Transverse colon (tissue), 4 donors: ENCODE measurements at regions not wholly inside any gene's neighbourhood (a gene's known extent, or its start where the extent isn't known, plus 50 kb on each side); places are given as distances from the start of the nearest gene placed in this dataset.
"Not testable (repeated sequence)": the region's sequence is repeated elsewhere in the genome, so short reads cannot be mapped to it uniquely, and the experiment has no call there.

ENCODE experiments used
- DNase-seq: peaks from one replicate; pipeline ENCODE4 v3.0.0-alpha.2; 2019
- H3K27ac ChIP-seq, 4 donors: fragments of 200-600 bp; sonication (generic); 2 replicates each; pipeline ENCODE4 v1.5.1; 2016 to 2018; ENCODE audit warnings: inconsistent platforms in 4 of 4
- H3K27me3 ChIP-seq: fragments of 200-600 bp; sonication (generic); 2 replicates; pipeline ENCODE4 v1.5.1; 2017; ENCODE audit warnings: inconsistent platforms
- H3K36me3 ChIP-seq, 4 donors: fragments of 200-600 bp; sonication (generic); 2 replicates each; pipeline ENCODE4 v1.5.1; 2017 to 2019; ENCODE audit warnings: inconsistent platforms in 4 of 4
- H3K4me1 ChIP-seq, 4 donors: fragments of 200-600 bp; sonication (generic); 2 replicates each; pipeline ENCODE4 v1.5.1; 2017 to 2020; ENCODE audit warnings: inconsistent platforms in 4 of 4
- H3K4me3 ChIP-seq, 4 donors: fragments of 200-600 bp; sonication (generic); 1 replicate in 1 of 4; 2 replicates in 3 of 4; pipeline versions ENCODE4 v1.5.1 to v1.6.1; 2017 to 2019; ENCODE audit warnings: inconsistent platforms in 4 of 4
- H3K9me3 ChIP-seq, 2 donors: fragments of 200-600 bp; sonication (generic); 2 replicates each; pipeline ENCODE4 v1.5.1; 2017 to 2019; ENCODE audit warnings: inconsistent platforms in 2 of 2
- CTCF ChIP-seq, 5 experiments: fragments of 200-600 bp in 3 of 5; fragments of 450-650 bp in 2 of 5; sonication (generic) in 3 of 5; IDR thresholded peaks; 1 replicate in 2 of 5; 2 replicates in 3 of 5; pipeline ENCODE4 v1.5.1; 2016 to 2017; ENCODE audit warnings: antibody characterized with exemption in 5 of 5, inconsistent platforms in 3 of 5, mild to moderate bottlenecking in 2 of 5, moderate library complexity in 1 of 5
- EP300 ChIP-seq: sonication (generic); formaldehyde crosslinking; IDR thresholded peaks from one replicate; pipeline ENCODE4 v1.6.1; 2017; ENCODE audit warnings: antibody characterized with exemption, low read depth
- POLR2A ChIP-seq: fragments of 450-650 bp; IDR thresholded peaks from one replicate; pipeline ENCODE4 v1.6.1; 2016; ENCODE audit warnings: antibody characterized with exemption, mild to moderate bottlenecking, moderate library complexity
- POLR2AphosphoS5 ChIP-seq, 3 donors: sonication (generic); formaldehyde crosslinking; IDR thresholded peaks; one replicate each; pipeline ENCODE4 v1.6.1; 2016; ENCODE audit warnings: antibody characterized with exemption in 3 of 3
- WGBS, 2 donors: methylation state at CpG; one replicate each; pipeline ENCODE4 v1.1.5; 2018; ENCODE audit warnings: low coverage in 1 of 2; 5-methylcytosine and 5-hydroxymethylcytosine counted together
- in situ Hi-C, 4 donors: fragments of 200-750 bp; cut with MboI; loops; one replicate each; pipeline versions ENCODE4 v1.15.0 to v1.15.1; 2017; ENCODE audit warnings: low sequenced_read_pairs in 3 of 4, low pct_ligation_motif_present in 1 of 4, low pct_unique_long_range_greater_than_20kb in 1 of 4
- intact Hi-C: fragments of 100-400 bp; cut with DNase I; formaldehyde crosslinking; loops from one replicate; pipeline ENCODE4 v1.15.1; 2023; ENCODE audit warnings: low total_unique reads

- no peaks in the 10 kb centered on the region for H3K4me1 ChIP-seq
- WGBS, 2 donors, result 69 to 82% methylated on average over 9 of the region's 9 CpGs
- H3K27me3 ChIP-seq, result no peaks in the 10 kb centered on the region
- TF ChIP-seq POLR2A (no peak), POLR2AphosphoS5 (IDR thresholded peaks at IDR 0.05) (no peak), EP300 (no peak), CTCF (IDR thresholded peaks at IDR 0.05) (no peak)
- peaks cover 13 to 28% of the 10 kb centered on the region in 2 donors for H3K9me3 ChIP-seq
- H3K36me3 ChIP-seq, result no peaks in the 10 kb centered on the region
- no peak overlapping the region for H3K4me3 ChIP-seq
- intact Hi-C loops (no loop called here), in situ Hi-C loops (no loop called here)
- H3K27ac ChIP-seq, result no peak overlapping the region
- DNase-seq, result no peak
These were observed 1128.8 kb downstream of the RPIA start for GRCh38 chr2:89820248-89820647.

- WGBS, 2 donors, result 71 to 75% methylated on average over 8 of the region's 8 CpGs
These were observed 1130.0 kb downstream of the RPIA start for GRCh38 chr2:89821455-89821945.

GRCh38 chr2:89822342-89822741, 1130.9 kb downstream of the RPIA start:
- H3K4me3 ChIP-seq, H3K27me3 ChIP-seq, intact Hi-C loops, H3K36me3 ChIP-seq, in situ Hi-C loops, DNase-seq, H3K27ac ChIP-seq, H3K4me1 ChIP-seq: not testable (repeated sequence)
- whole genome bisulfite sequencing, 2 donors, result 83 to 86% methylated on average over 11 of the region's 11 CpGs
- peaks cover 13 to 28% of the 10 kb centered on the region in 2 donors for H3K9me3 ChIP-seq

More at GRCh38 chr2:89821455-89821945, 1130.0 kb downstream of the RPIA start:
- no peaks in the 10 kb centered on the region for H3K27me3 ChIP-seq
- in situ Hi-C loops (no loop called here), intact Hi-C loops (no loop called here)
- H3K4me1 ChIP-seq, result no peaks in the 10 kb centered on the region
- TF ChIP-seq EP300 (no peak), POLR2AphosphoS5 (IDR thresholded peaks at IDR 0.05) (no peak), POLR2A (no peak), CTCF (IDR thresholded peaks at IDR 0.05) (no peak)
- H3K4me3 ChIP-seq, result no peak overlapping the region
- no peak for DNase-seq
- H3K36me3 ChIP-seq, result no peaks in the 10 kb centered on the region
- H3K9me3 ChIP-seq, result peaks cover 13 to 28% of the 10 kb centered on the region in 2 donors
- no peak overlapping the region for H3K27ac ChIP-seq

GRCh38 chr2:89823556-89823955, 1132.1 kb downstream of the RPIA start:
- 61 to 72% methylated on average over 5 of the region's 5 CpGs for WGBS, 2 donors
- intact Hi-C loops (no loop called here), in situ Hi-C loops (no loop called here)
- no peak overlapping the region for H3K27ac ChIP-seq
- no peaks in the 10 kb centered on the region for H3K36me3 ChIP-seq
- TF ChIP-seq EP300 (no peak), POLR2A (no peak), CTCF (IDR thresholded peaks at IDR 0.05) (no peak), POLR2AphosphoS5 (IDR thresholded peaks at IDR 0.05) (no peak)
- peaks cover 13 to 22% of the 10 kb centered on the region in 2 donors for H3K9me3 ChIP-seq
- H3K4me3 ChIP-seq, result no peak overlapping the region
- H3K27me3 ChIP-seq, result no peaks in the 10 kb centered on the region
- no peak for DNase-seq
- no peaks in the 10 kb centered on the region for H3K4me1 ChIP-seq

- WGBS, 2 donors, result 82 to 85% methylated on average over 8 of the region's 8 CpGs
- DNase-seq, result no peak
- no peaks in the 10 kb centered on the region for H3K36me3 ChIP-seq
- H3K27ac ChIP-seq, result no peak overlapping the region
- peaks cover 11 to 17% of the 10 kb centered on the region in 2 donors for H3K9me3 ChIP-seq
- H3K4me3 ChIP-seq, result no peak overlapping the region
- no peak for TF ChIP-seq POLR2AphosphoS5 (IDR thresholded peaks at IDR 0.05)
- no peak for TF ChIP-seq EP300
- TF ChIP-seq CTCF (IDR thresholded peaks at IDR 0.05), result no peak
- TF ChIP-seq POLR2A, result no peak
- in situ Hi-C loops (no loop called here), intact Hi-C loops (no loop called here)
- H3K4me1 ChIP-seq, result no peaks in the 10 kb centered on the region
- H3K27me3 ChIP-seq, result no peaks in the 10 kb centered on the region
These were observed 1133.6 kb downstream of the RPIA start for GRCh38 chr2:89825034-89825433.

- H3K27me3 ChIP-seq, H3K4me3 ChIP-seq, in situ Hi-C loops, DNase-seq, H3K4me1 ChIP-seq, H3K27ac ChIP-seq, intact Hi-C loops, H3K36me3 ChIP-seq: not testable (repeated sequence)
- H3K9me3 ChIP-seq, result peaks cover 11 to 18% of the 10 kb centered on the region in 2 donors
- 79 to 83% methylated on average over 9 of the region's 9 CpGs for WGBS, 2 donors
These were observed 1135.3 kb downstream of the RPIA start for GRCh38 chr2:89826741-89827140.

GRCh38 chr2:89827829-89828228, 1136.4 kb downstream of the RPIA start:
- H3K27ac ChIP-seq, intact Hi-C loops, in situ Hi-C loops, H3K4me3 ChIP-seq, H3K4me1 ChIP-seq, H3K27me3 ChIP-seq, DNase-seq, H3K36me3 ChIP-seq: not testable (repeated sequence)
- peaks cover 9 to 13% of the 10 kb centered on the region in 2 donors for H3K9me3 ChIP-seq
- 67 to 72% methylated on average over 2 of the region's 2 CpGs for WGBS, 2 donors
